ENCODE measurements at regions not wholly inside any gene's neighbourhood (a gene's known extent, or its start where the extent isn't known, plus 50 kb on each side); places are given as distances from the start of the nearest gene placed in this dataset.

DNA sequence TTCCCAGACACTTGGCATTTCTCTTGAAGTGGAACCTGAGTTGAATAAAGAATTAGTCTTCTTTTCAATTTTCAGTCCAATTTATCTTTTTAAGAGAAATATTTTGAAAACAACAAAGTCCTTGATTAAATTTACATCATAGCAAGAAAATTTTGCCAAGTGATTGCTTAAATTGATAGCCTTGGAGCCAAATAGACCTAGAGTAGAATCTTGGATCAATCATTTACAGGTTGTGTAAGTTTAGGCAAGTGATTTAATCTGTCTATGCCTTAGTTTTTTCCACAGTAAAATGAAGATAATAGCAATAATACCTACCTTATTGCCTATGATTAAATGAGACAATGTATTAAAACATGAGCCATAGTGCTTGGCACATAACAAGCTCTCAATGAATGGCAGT is 113.9 kb downstream of the LHX9 start (continued):
- TF ChIP-seq, protein P1, sequence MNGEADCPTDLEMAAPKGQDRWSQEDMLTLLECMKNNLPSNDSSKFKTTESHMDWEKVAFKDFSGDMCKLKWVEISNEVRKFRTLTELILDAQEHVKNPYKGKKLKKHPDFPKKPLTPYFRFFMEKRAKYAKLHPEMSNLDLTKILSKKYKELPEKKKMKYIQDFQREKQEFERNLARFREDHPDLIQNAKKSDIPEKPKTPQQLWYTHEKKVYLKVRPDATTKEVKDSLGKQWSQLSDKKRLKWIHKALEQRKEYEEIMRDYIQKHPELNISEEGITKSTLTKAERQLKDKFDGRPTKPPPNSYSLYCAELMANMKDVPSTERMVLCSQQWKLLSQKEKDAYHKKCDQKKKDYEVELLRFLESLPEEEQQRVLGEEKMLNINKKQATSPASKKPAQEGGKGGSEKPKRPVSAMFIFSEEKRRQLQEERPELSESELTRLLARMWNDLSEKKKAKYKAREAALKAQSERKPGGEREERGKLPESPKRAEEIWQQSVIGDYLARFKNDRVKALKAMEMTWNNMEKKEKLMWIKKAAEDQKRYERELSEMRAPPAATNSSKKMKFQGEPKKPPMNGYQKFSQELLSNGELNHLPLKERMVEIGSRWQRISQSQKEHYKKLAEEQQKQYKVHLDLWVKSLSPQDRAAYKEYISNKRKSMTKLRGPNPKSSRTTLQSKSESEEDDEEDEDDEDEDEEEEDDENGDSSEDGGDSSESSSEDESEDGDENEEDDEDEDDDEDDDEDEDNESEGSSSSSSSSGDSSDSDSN (IDR thresholded peaks at IDR 0.05; ENCODE audit: borderline replicate concordance in 1 of 2, low read depth in 2 of 2, low read length in 2 of 2), result no peak
- no peak for TF ChIP-seq CCNT2 (IDR thresholded peaks at IDR 0.05; ENCODE audit: borderline replicate concordance, extremely low read depth, insufficient read length, low read depth, low read length)

DNA sequence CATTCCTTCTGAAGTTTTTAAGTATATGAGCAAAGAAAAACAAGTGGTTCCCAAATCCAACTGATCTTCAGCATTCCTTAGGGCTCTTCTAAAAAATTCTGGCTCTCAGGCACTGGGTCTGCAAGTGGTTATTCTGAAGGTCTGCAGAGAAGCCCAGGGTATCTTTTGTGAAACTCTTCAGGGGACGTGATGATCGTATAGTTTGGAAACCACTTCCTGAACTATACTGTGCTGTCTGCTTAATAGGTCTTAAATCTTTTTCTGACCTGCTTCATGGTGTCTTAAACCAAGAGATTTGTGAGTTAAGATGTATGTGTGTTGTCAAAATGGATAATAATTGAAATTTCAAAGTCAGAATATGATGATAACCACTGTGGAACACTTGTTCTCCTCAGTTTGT is 115.5 kb downstream of the LHX9 start:
- Histone ChIP-seq H2AFZ (ENCODE audit: low read depth, low read length) (no peak overlapping the region), H3K79me2 (ENCODE audit: control insufficient read depth, insufficient read depth, low read length) (no peaks in the 10 kb centered on the region), H3K36me3 (ENCODE audit: control insufficient read depth, insufficient read depth, low read length) (no peaks in the 10 kb centered on the region), H3K27me3 (ENCODE audit: control insufficient read depth in 2 of 2, insufficient read depth in 2 of 2, low read length in 2 of 2) (peaks cover 0 to 4% of the 10 kb centered on the region in 2 experiments; a peak in 1 of 5 replicates), H3K9me1 (ENCODE audit: control insufficient read depth, insufficient read depth, low read length) (no peaks in the 10 kb centered on the region), H3K9me3 (replicated peaks; ENCODE audit: control insufficient read depth, insufficient read depth, low read depth, low read length) (no peaks in the 10 kb centered on the region), H4K20me1 (replicated peaks; ENCODE audit: control insufficient read depth, insufficient read depth, low read length) (no peaks in the 10 kb centered on the region), H3K4me2 (ENCODE audit: insufficient read depth, low read length) (no peak overlapping the region), H3K4me3 (no peak overlapping the region), H3K9ac (ENCODE audit: insufficient read depth in 1 of 2, low read depth in 2 of 2, low read length in 2 of 2) (no peak overlapping the region), H3K27ac (ENCODE audit: extremely low read depth, low read depth, low read length) (no peak overlapping the region), H3K4me1 (replicated peaks in 1 of 2; ENCODE audit: control insufficient read depth in 2 of 2, insufficient read depth in 2 of 2, low read length in 2 of 2) (no peaks in the 10 kb centered on the region; a peak in 1 of 5 replicates)
- TF ChIP-seq MEF2A (IDR thresholded peaks at IDR 0.05; ENCODE audit: control insufficient read depth, low read depth, low read length) (no peak), GTF2E2 (tag; IDR thresholded peaks at IDR 0.05) (no peak), ADNP (tag; IDR thresholded peaks at IDR 0.05) (no peak), MECOM (CRISPR knock-in tag; IDR thresholded peaks at IDR 0.05) (no peak), HSF4 (CRISPR knock-in tag; IDR thresholded peaks at IDR 0.05; ENCODE audit: borderline replicate concordance) (no peak), COPS2 (conservative IDR thresholded peaks at IDR 0.05) (no peak), KLF16 (IDR thresholded peaks at IDR 0.05) (no peak), ZFP36 (IDR thresholded peaks at IDR 0.05; ENCODE audit: low read depth, low read length, partially characterized antibody) (no peak), ZNF830 (CRISPR knock-in tag; IDR thresholded peaks at IDR 0.05) (no peak), ZNF134 (CRISPR knock-in tag; conservative IDR thresholded peaks at IDR 0.05) (no peak)
- TF ChIP-seq, protein P2, sequence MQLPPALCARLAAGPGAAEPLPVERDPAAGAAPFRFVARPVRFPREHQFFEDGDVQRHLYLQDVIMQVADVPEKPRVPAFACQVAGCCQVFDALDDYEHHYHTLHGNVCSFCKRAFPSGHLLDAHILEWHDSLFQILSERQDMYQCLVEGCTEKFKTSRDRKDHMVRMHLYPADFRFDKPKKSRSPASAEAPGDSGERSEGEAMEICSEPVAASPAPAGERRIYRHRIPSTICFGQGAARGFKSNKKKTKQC (CRISPR knock-in tag; IDR thresholded peaks at IDR 0.05), result no peak
- TF ChIP-seq, protein P3, sequence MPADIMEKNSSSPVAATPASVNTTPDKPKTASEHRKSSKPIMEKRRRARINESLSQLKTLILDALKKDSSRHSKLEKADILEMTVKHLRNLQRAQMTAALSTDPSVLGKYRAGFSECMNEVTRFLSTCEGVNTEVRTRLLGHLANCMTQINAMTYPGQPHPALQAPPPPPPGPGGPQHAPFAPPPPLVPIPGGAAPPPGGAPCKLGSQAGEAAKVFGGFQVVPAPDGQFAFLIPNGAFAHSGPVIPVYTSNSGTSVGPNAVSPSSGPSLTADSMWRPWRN (IDR thresholded peaks at IDR 0.05; ENCODE audit: low read depth), result no peak
- ChIA-PET CTCF (ENCODE audit: low intra/inter-chr PET ratio) (no interaction called here), POLR2A (no interaction called here)
- DNase-seq (ENCODE audit: extremely low read depth in 1 of 4, low spot score in 3 of 4) (no peak), FAIRE-seq (no peak), ATAC-seq (no peak)
- in situ Hi-C loops (cut with MboI), result no loop called here
- WGBS (ENCODE audit: insufficient coverage, low coverage, missing lambda C conversion rate), result 3% methylated on average over 2 of the region's 2 CpGs
- intact Hi-C loops (cut with micrococcal nuclease), result no loop called here
- BruUV-seq (replicated peaks), result no TSS peak

Data from K562 (cell line).